ENCODE measurements at regions not wholly inside any gene's neighbourhood (a gene's known extent, or its start where the extent isn't known, plus 50 kb on each side); places are given as distances from the start of the nearest gene placed in this dataset.

DNA sequence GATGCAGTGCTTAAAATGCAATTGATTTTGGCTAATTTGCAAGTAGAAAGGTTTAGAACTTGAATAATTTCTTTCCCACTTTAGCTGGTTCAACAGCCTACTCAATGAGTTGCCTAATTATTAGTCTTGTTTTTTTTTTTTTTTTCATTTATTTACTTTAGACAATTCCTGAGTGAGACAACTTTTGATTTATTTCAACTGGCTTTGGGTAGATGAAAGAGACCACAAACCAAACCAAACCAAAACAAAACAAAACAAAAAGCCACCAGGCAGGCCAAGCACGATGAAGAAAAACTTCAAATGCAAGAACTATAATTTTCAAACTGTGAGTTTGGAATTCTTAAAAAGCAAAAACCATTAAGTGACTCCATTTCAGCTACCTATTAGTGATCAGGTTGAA is 469.9 kb downstream of the GBE1 start:
- TF ChIP-seq EZH2phosphoT487 (IDR thresholded peaks at IDR 0.05; ENCODE audit: insufficient read depth, low read depth): no peak
- no peak for TF ChIP-seq EZH2 (IDR thresholded peaks at IDR 0.05; ENCODE audit: insufficient read depth, poor library complexity, severe bottlenecking)
